ENCODE measurements at regions not wholly inside any gene's neighbourhood (a gene's known extent, or its start where the extent isn't known, plus 50 kb on each side); places are given as distances from the start of the nearest gene placed in this dataset.

DNA sequence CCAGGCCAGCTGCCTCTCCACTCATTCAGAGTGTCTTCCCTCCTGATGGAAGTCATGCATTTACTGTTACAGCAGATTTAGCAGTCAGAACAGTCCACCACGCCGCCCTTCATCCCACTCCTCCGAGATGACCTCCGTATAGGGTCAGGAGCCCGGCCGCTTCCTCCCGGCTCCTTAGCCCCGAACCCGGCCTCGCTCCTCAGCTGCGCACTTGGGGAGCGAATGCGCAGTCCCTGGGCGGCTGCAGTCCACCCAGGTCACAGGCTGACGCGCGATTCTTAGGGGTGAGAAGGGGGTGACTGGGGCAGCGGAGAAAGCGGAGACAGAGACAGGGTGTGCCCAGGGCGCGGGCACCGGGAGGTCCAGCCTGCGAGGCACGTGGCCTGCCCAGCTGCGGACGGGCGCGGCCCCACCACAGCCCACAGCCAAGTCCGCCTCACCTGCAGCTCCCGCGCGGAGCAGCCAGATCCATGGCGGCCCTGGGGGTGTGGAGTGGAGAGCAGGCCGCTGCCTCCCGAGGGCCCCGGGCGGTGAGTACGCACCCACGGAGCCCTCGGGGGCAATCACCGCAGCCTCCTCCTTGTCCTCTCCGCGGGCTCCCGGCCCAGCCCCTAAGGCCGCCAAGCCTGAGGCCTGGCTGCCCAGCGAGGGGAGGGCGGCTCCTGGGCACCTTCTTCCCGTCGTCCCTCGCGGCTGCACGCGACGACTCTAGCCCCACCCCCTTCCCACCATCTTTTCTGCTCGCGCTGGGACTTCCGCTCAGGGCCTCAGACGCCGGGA is 286.6 kb downstream of the BRD1 start:
- no peak for DNase-seq

DNA sequence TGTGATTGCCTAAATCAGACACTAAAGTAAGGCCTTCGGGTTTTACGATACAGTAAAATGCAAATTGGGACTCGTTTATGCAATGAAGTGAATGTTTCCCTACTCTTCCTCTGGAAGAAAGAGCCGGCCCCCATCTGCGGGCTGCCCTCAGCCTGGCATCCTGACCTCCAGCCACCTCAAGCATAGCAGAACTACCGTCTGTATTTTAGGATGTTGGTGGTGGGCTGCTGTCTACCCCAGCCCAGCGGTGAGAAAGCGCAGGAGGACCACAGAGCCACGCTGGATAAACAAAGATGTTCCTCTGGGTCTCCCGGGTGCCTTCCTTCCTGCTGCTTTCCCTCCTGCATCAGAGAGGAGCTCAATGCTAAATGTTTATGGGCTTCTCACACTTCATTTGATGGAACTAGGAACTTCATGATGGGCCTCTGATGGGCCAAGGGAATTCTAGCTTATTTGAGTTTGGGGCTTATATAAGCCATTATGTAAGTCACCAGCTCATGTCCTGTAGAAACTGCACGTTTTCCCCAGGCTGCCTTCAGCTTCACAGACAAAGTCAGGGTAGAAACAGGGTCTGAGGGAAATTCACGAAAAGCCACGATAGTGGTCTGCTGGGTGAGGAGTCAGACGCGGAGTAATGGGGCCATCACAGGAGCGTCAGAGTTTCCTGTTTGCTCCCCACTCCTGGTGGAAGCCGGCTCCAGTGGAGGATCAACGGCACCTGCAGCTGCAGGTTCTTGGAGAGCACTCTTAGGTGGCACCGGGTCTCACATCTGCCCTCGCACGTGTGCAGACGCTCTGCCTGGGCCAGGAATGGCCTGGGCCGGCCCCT is 287.4 kb downstream of the BRD1 start:
- DNase-seq: no peak

DNA sequence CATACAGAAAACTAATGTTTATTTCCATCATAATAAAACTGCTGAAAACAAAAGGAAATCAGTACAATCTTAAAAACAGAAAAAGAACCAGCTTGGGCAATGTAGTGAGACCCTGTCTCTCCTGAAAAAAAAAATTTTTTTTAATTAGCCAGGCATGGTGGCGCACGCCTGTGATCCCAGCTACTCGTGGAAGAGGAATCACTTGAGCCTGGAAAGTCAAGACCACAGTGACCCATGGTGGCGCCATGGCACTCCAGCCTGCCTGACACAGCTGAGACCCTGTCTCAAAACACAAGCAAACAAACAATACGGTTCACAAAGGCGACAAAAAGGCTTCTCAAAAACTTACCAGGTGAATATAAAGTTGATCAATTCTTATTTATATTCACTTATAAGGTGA is 289.7 kb downstream of the BRD1 start:
- no peak for DNase-seq

DNA sequence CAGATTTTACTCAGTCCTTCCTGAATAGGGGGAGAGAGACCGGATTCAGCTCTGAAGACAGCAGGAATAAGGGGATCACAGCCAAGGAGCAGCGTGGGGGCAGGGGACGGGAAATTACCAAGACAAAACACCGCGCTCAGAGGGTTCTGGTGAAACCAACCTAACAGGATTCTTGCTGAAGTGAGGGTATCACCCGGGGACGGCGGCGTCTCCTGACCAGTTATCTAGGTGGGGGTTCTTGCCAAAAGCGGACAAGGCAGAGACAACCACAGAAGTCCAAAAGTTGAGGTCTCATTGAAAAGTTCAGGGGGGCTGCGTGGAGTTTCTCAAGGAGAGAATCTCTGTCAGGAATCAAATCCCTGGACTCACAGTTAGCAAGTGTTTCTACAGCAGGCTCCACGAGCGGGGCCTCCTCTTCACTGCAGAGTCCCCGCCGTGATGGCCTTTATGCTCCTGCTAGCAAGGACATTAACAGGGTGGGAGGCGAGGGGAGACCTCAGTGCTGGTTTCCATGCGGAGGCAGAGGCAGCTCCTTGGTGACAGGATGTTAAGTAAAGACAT is 291.0 kb downstream of the BRD1 start:
- no peak for DNase-seq

DNA sequence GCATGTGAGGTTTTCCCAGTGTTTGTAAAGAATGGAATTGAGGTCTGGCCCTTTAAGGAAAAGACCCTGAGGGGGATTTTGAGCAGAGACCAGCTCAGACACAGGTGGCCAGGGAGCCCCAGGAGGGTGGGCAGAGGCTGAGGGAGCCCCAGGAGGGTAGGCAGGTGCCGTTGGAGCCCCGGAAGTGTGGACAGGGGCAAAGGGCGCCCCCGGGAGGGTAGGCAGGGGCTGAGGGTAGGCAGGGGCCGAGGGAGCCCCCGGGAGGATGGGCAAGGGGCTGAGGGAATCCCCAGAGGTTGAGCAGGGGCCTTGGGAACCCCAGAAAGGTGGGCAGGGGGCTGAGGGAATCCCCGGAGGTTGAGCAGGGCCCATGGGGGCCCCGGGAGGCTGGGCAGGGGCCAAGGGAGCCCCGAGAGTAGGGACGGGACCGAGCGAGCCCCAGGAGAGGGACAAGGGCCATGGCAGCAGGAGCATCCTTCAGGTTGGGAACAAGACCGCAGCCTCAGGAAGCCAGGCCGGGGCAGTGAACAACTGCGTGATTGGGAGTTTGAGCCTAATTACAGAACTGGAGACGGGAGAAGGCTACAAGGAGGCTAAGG is 292.0 kb downstream of the BRD1 start:
- DNase-seq: no peak

DNA sequence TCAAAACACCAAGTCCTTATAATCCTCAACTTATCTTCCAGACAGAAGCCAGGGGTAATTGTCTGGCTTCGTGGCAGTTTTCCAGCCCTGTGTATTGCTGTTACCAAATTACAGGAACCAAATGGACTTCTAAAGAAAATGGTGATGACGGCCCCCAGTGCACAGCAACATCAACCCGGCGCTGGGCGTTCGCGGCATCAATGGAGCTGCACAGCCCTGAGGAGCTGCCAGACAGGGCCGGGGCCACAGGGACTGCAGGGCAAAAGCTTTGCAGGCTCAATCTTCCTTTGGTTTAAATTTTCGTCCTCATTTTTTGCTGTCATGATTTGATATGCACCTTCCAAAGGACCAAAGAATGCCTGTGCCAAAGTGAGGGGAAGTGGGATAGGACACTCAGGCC is 292.5 kb downstream of the BRD1 start:
- no peak for DNase-seq

DNA sequence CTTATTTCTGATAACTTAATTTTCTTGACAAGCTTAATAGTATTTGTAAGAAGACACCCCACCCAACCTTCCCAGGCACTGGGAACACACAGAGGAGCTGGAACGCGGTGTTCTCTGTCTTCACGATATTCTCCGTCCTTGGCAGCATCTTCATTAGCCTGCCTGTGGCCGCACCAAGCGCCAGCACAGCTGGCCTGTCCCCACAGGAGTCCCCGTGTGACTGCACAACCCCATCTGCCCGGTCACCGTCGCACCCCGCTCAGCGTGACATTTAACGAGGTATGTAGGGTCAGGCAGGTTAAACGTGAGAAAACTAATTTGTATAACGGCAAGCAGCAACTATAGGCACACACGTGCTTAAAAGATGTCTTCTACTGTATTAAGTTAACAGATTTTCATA is 293.3 kb downstream of the BRD1 start:
- no peak for DNase-seq

DNA sequence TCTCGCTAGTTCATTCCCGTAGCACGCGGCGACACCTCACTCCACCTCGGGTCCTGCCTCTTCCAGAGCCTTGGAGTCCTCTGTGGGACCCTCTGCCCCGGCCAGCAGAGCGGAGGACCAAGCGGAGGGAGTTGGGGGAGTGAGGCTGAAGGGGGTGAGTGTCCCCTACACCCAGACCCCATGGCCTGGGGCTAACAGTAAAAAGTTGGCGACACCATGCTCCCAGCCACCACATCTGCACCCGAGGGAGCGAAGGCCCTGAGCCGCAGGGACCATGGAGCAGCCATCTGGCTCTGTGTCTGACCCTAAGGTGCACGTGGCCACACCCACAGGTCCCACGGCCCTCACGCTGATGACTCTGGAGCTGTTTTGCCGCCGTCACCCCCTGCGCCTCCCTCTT is 293.8 kb downstream of the BRD1 start:
- DNase-seq: no peak

DNA sequence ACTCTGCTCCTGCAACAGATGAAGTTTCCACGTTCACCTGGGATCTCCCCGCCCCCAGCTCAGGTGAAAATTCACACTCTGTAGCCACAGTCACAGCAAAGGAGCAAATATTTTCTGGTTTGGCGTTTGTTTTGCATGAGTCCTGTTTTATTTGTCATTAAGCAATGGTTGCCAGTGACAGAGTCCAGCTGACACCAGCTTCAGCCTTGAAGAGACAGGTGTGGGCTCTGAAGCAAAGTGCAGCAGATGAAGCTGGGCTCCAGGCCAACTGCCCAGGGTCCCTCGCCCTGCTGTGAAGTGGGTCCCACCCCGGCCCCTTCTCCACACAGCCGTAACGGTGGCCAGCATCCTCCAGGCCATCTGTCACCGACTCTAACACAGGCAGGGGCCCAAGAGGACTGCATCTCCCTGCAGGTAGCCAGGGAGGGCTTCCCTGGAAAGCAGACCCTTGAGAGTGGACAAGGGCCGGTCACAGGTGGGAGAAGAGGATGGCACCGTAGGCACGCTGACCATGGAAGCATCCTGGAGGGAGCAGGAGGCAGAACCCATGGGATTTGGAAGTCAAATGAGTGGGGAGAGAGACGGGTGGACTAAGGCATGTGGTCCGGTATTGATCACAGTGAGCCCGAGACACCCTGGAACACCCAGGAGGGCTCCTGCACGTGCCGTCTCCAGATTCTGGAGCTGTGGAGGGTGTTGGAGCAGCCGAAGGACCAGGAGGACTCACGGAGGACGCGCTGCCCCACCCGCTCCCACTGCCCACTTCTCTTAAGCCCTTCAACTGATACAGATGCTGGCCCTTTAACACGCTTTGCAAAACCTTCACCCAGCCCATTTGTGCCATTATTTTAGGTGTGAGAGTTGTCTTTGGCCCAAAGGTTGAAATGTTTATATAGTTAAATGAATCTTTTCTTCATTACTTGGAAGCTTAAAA is 294.5 kb downstream of the BRD1 start:
- DNase-seq: no peak

DNA sequence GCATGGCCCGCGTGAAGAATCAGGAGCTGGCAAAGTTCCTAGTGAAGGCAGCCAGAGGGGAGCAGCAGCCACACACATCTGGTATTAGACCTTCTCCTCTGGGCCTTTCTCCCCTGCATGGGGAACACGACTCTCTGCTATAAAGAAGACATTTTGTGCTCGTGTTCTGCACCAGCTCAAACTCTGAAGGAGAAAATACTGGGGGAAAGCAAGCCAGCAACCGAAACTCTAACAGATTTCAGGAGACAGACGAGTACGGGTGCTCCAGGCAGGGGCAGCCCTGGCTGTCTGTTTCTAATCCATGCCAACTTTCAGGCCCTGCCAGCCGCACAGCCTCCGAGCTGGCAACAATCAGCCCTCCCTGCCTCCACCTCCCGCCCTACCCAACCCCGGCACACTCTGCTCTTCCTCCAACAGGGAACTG is 296.3 kb downstream of the BRD1 start:
- DNase-seq: no peak

DNA sequence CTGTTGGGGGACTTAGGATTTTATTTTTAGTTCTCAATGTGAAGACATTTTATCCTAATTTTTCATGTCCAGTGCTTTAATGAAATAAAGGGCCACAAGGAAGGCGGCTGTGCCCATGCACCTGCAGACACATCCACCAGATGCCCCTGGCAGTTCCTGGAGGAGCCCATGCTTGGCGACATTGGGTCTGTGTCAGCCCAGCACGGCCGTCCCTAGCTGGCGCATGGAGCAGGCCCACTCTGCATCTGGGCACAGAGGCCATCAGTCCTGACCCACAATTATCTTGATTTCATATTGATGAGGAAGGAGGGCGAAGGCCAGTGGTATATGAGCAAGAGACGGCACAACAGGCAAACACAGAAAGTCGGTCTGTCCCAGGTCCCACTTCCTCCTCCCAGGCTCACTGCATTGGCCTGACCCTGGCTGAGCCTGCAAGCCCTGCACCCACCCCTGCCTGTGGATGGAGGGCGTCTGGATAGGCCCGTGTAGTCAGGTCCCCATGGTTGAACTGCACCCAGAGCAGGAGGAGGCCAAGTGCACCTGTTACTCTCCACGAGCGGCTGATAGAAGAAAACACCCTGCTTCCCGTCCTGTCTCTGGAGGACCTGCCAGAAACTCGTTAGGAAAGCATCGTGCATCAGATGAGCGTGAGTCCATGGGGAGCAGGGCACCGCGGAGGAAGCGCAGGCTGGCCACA is 296.9 kb downstream of the BRD1 start:
- no peak for DNase-seq

DNA sequence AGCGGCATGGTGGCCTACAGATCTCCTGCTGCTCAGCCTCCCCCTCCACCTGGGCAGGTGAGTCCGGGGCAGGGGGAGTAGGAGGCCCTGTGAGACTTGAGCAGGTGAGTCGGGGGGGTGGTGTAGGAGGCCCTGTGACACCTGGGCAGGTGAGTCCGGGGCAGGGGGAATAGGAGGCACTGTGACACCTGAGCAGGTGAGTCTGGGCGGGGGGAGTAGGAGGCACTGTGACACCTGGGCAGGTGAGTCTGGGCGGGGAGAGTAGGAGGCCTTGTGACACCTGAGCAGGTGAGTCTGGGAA is 299.3 kb downstream of the BRD1 start:
- no peak for DNase-seq

DNA sequence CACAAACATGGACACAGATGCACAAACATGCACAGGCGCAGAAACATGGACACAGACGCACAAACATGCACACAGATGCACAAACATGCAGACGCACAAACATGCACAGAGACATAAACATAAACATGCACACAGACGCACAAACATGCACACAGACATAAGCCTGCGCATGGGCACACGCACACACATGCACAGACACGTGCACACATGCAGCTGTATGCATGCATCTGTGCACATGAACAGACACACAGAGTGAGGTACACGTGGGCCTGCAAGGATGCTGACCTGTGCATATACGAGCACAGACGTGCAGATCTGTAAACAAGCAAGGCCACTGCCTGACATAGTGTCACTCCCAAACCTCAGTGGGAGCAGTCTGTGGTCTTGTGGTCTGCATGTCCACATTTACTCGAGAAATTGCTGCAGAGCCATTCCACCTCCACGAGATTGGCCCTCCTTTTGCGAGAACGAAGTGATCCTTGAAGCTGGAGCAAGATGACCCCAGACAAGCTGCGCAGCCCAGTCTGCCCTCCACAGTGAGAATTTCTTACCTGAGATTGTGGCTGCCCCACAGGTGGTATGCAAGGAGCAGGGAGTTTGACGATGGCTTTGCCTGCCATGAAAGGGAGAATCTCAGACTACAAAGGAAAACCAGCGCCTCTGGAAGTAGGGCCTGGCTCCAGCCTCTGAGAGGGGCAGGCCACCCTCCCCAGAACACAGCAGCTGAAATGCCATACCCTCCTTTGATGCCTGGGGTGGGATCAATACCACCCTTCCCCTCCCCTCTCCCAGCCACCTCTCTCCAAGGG is 299.9 kb downstream of the BRD1 start:
- no peak for DNase-seq

DNA sequence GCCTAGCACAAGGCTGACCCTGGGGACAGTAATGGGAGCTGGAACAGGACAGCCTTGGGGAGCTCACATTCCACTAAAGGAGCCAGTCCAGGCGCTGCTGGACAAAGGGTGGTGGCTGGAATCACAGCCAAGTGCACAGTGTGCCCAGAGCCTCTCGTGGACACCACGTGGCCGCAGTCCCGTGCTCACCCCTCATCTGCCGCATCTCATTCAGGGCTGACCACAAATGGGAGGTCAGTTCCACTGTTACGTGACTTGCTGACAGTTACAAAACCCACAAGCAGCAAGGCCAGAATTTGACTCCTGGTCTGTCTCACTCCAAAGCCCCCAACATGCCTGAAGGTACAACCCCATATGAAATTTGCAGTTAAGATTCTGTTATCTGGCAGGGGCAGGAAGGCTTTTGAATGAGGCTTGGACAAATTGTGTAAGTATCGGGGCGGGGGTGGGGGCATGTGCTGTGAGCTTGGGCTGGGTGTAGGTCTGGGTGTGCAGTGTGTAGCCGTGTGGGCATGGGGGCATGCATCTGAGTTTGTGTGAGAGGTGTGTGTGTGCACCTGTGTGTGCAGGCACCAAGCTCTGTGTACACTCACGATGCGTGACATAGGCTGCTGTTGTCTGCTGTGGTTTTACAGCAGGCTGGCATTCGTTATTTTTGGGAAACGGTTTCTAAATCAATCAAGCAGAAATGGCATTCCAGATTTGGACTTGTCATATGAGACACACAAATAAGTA is 301.7 kb downstream of the BRD1 start:
- no peak for DNase-seq

DNA sequence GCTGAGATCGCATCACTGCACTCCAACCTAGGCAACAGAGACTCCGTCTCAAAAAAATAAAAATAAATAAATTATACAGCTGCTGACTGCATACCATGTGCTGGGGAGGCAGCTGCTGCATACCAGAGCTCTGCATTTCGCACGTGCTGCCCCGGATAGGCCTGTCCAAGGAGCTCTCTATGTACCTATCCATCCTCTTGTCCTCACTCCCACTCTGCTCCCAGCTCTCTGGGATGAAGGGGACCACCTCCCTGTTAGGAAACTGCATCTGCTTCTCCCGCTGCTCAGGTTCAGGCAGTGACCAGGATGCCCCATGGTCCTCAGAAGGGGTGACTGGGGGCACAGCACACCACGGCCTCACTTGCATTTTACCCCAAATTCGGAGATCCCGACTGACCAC is 302.3 kb downstream of the BRD1 start:
- no peak for DNase-seq

DNA sequence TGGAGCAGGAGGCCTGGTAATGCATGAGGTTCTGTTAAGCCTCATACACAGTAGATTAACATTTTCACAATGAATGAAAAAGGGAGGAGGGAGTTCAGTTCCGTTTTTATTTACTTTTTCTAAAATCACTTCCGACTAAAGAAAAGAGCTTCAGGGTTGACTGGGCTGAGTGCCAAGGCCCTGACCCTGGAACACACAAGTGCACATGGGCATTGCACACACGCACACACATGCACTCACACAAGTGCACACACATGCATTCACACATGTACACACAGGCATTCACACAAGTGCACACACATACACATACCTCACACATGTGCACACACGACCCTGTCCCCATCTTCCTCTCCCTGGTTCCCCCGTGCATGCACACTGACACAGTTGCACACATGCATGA is 303.3 kb downstream of the BRD1 start:
- DNase-seq: no peak

DNA sequence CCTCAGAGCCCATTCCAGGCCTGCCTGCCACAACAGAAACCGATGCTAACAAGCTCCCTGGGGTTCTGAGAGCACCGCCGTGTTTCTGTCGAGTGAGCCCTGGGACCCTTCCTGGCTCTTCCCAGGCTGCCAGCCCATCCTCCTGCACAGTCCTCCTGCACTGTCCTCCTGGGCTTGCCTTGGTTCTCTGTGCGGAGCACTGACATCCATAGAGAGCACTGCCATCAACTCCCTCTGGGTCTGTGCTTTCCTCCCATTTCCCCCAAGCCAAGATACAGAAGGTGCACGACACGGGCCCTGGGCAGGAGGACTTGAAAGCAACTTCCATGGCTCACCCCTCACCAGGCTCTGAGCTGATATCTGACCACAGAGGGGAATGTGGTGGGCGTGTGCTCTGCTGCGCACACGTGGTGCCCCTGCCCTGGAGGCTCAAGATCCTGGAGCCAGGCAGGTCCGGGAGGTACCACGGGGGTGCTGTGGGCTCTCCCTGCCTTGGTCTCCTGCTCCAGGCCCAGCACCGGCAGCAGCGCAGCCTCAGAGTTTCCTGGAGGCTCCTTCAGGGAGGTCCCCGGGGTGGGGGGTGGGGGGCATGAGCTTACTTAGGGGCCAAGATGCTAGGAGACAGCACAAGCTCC is 304.2 kb downstream of the BRD1 start:
- no peak for DNase-seq

DNA sequence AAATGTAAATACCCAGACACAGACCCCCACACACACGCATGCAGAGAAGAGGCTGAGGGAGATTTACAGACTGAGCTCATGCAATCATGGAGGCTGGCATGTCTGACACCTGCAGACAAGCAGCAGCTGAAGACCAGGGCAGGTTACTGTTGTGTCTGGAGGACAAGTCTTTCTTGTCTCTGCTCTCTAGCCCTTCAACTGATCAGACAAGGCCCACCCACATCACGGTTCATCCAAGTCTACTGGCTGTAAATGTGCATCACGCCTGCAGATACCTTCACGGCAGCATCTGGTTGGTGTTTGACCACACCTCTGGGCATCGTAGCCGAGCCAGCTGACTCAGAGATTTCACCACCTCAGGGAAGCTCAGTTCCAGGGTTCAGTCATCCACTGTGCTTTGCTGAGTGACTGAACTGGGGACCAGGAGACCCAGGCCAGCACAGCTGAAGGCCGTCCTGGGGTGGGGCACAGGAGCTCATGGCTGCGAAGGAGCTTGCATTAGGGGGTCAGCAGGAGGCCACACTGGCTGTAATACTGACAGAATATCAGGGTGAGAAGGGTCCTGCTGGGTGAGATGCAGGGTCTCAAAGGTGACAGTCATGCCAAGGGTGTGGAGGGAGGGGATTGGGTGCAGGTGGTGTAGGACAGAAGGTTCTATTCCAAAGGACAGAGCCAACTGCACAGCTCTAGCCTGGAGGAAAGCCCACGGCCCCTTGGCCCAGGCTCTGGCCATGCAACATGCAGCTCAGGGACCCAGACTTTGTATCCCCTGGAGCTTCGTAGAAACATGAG is 304.9 kb downstream of the BRD1 start:
- no peak for DNase-seq

DNA sequence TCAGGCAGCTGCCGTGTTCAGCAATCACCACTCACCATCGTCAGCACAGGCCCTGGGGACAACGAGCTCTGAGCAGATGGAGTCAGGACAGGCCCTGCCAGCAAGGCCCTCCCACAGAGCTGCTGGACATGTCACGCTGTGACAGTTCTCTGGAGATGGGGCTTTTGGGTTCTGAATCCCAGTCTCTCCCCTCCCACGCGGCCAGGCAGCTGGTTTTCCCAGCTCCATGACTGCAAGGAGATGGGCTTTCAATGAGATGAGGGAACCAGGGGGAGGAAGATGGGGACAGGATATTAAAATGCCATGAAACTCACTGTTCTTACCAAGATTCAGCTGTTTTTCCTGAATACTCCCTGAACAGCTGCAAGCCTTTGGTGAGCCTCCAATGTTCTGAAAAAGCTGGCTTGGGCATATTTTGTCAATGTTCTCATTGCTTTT is 305.9 kb downstream of the BRD1 start:
- DNase-seq: no peak

Measured in NCI-H2171 (cell line).